Testis (tissue), 2 donors: ENCODE measurements at regions not wholly inside any gene's neighbourhood (a gene's known extent, or its start where the extent isn't known, plus 50 kb on each side); places are given as distances from the start of the nearest gene placed in this dataset.

Experiments
- DNase-seq: peaks from one replicate; pipeline ENCODE4 v3.0.0-alpha.2; 2019
- H3K27ac ChIP-seq, 2 donors: fragments of 200-600 bp; sonication (generic); one replicate each; pipeline ENCODE4 v1.5.1; 2019
- H3K27me3 ChIP-seq: fragments of 200-600 bp; sonication (generic); one replicate; pipeline ENCODE4 v1.5.1; 2019
- H3K36me3 ChIP-seq: fragments of 200-600 bp; sonication (generic); one replicate; pipeline ENCODE4 v1.5.1; 2017; ENCODE audit warnings: low read depth; ENCODE audit errors: missing control alignments
- H3K4me1 ChIP-seq: fragments of 200-600 bp; sonication (generic); one replicate; pipeline ENCODE4 v1.5.1; 2019
- H3K4me3 ChIP-seq, 2 donors: fragments of 200-600 bp; sonication (generic); one replicate each; pipeline ENCODE4 v1.5.1; 2017 to 2019
- H3K9me3 ChIP-seq: fragments of 200-600 bp; sonication (generic); one replicate; pipeline ENCODE4 v1.5.1; 2017
- CTCF ChIP-seq, 3 experiments: fragments of 450-650 bp in 2 of 3; fragments of 200-600 bp in 1 of 3; sonication (generic) in 1 of 3; IDR thresholded peaks; one replicate each; pipeline ENCODE4 v1.5.1; 2016 to 2019; ENCODE audit warnings: antibody characterized with exemption in 3 of 3, mild to moderate bottlenecking in 2 of 3, moderate library complexity in 1 of 3
- POLR2A ChIP-seq: fragments of 450-650 bp; IDR thresholded peaks from one replicate; pipeline ENCODE4 v1.6.1; 2017; ENCODE audit warnings: antibody characterized with exemption, mild to moderate bottlenecking, moderate library complexity
- WGBS, 2 donors: methylation state at CpG; one replicate each; pipeline ENCODE4 v1.1.5; 2018; 5-methylcytosine and 5-hydroxymethylcytosine counted together
- intact Hi-C: fragments of 100-400 bp; cut with DNase I; formaldehyde crosslinking; loops from one replicate; pipeline ENCODE4 v1.15.1; 2023; ENCODE audit warnings: low total_unique reads

GRCh38 chr19:30274987-30275386 lies 97.2 kb upstream of the ZNF536 start:
- 76 to 96% methylated on average over 3 of the region's 3 CpGs for WGBS, 2 donors
- no peaks in the 10 kb centered on the region for H3K4me1 ChIP-seq
- no peaks in the 10 kb centered on the region for H3K9me3 ChIP-seq
- no peak for DNase-seq
- H3K27me3 ChIP-seq: no peaks in the 10 kb centered on the region
- TF ChIP-seq POLR2A (no peak), CTCF (IDR thresholded peaks at IDR 0.05) (no peak)
- no peak overlapping the region for H3K27ac ChIP-seq
- no peak overlapping the region for H3K4me3 ChIP-seq
- intact Hi-C loops: no loop called here
- no peaks in the 10 kb centered on the region for H3K36me3 ChIP-seq

- Histone ChIP-seq H3K9me3 (no peaks in the 10 kb centered on the region), H3K4me1 (no peaks in the 10 kb centered on the region), H3K27me3 (no peaks in the 10 kb centered on the region), H3K36me3 (no peaks in the 10 kb centered on the region), H3K27ac (no peak overlapping the region), H3K4me3 (no peak overlapping the region)
- TF ChIP-seq CTCF (IDR thresholded peaks at IDR 0.05) (no peak), POLR2A (no peak)
- intact Hi-C loops: no loop called here
- no peak for DNase-seq
- 36 to 49% methylated on average over 11 of the region's 11 CpGs for WGBS, 2 donors
Observed at GRCh38 chr19:30276011-30276882, 95.9 kb upstream of the ZNF536 start.

GRCh38 chr19:30276883-30277280 lies 95.3 kb upstream of the ZNF536 start:
- Histone ChIP-seq H3K9me3 (no peaks in the 10 kb centered on the region), H3K4me3 (no peak overlapping the region), H3K27ac (no peak overlapping the region), H3K36me3 (no peaks in the 10 kb centered on the region), H3K27me3 (no peaks in the 10 kb centered on the region), H3K4me1 (no peaks in the 10 kb centered on the region)
- intact Hi-C loops: no loop called here
- no peak for DNase-seq
- TF ChIP-seq POLR2A: no peak
- no peak for TF ChIP-seq CTCF (IDR thresholded peaks at IDR 0.05)
- WGBS, 2 donors: 31 to 59% methylated on average over 3 of the region's 3 CpGs

GRCh38 chr19:30277941-30278881 lies 94.0 kb upstream of the ZNF536 start:
- H3K4me3 ChIP-seq: no peak overlapping the region
- H3K27me3 ChIP-seq: no peaks in the 10 kb centered on the region
- H3K4me1 ChIP-seq: no peaks in the 10 kb centered on the region
- no peak overlapping the region for H3K27ac ChIP-seq
- no peak for DNase-seq
- TF ChIP-seq POLR2A (no peak), CTCF (IDR thresholded peaks at IDR 0.05) (no peak)
- intact Hi-C loops: no loop called here
- WGBS, 2 donors: 90 to 92% methylated on average over 13 to 16 of the region's 16 CpGs
- H3K9me3 ChIP-seq: no peaks in the 10 kb centered on the region
- no peaks in the 10 kb centered on the region for H3K36me3 ChIP-seq
